ENCODE measurements at regions not wholly inside any gene's neighbourhood (a gene's known extent, or its start where the extent isn't known, plus 50 kb on each side); places are given as distances from the start of the nearest gene placed in this dataset.

- intact Hi-C loops (cut with micrococcal nuclease; ENCODE audit: unreplicated experiment) = no loop called here
- ChIA-PET CTCF (ENCODE audit: low intra/inter-chr PET ratio, low total read pairs) (no interaction called here), POLR2A (no interaction called here)
- Histone ChIP-seq H4K20me1 (ENCODE audit: insufficient read depth, low read length) (no peaks in the 10 kb centered on the region), H2AFZ (ENCODE audit: low read length) (no peak overlapping the region), H3K79me2 (ENCODE audit: insufficient read depth, low read length) (no peaks in the 10 kb centered on the region), H3K36me3 (replicated peaks in 1 of 2; ENCODE audit: control insufficient read depth in 1 of 2, insufficient read depth in 2 of 2, low read length in 2 of 2) (no peaks in the 10 kb centered on the region), H3K9me3 (ENCODE audit: low read length) (peaks cover 55% of the 10 kb centered on the region; the same call in 1 of the 2 replicates), H3K9ac (ENCODE audit: insufficient read depth, low read depth, low read length) (no peak overlapping the region), H3K4me1 (ENCODE audit: insufficient read depth, low read length) (no peaks in the 10 kb centered on the region), H3K27me3 (ENCODE audit: control insufficient read depth in 1 of 2, insufficient read depth in 2 of 2, low read length in 2 of 2) (no peaks in the 10 kb centered on the region; a peak in 1 of 5 replicates), H3K4me3 (replicated peaks in 1 of 3; ENCODE audit: insufficient read depth in 1 of 3, low read depth in 2 of 3, low read length in 3 of 3) (no peak overlapping the region), H3K27ac (ENCODE audit: extremely low read length, insufficient read depth, low read length) (no peak overlapping the region), H3K4me2 (ENCODE audit: low read depth, low read length) (no peak overlapping the region)
- DNase-seq (ENCODE audit: low spot score) = no peak
- no peak for ATAC-seq
- FAIRE-seq = no peak
- BruUV-seq (replicated peaks) = no TSS peak
- in situ Hi-C loops (cut with HindIII; ENCODE audit: extremely low pct_ligation_motif_present, low pct_unique_long_range_greater_than_20kb) = no loop called here
- peak; percentile 84 for TF ChIP-seq CREB1 (IDR thresholded peaks at IDR 0.05)
- TF ChIP-seq CREB1 (CRISPR knock-in tag; IDR thresholded peaks at IDR 0.05) = no peak
- TF ChIP-seq ZBTB44 (CRISPR knock-in tag; IDR thresholded peaks at IDR 0.05) = no peak
- WGBS (ENCODE audit: low lambda C conversion rate) = 23% methylated on average over 5 of the region's 5 CpGs
Measured at GRCh38 chr15:87707566-87708130, 548.9 kb downstream of the NTRK3 start.

- Histone ChIP-seq H3K4me1 (ENCODE audit: insufficient read depth, low read length) (no peaks in the 10 kb centered on the region), H3K9ac (ENCODE audit: insufficient read depth, low read depth, low read length) (no peak overlapping the region), H3K27ac (ENCODE audit: extremely low read length, insufficient read depth, low read length) (no peak overlapping the region), H4K20me1 (ENCODE audit: insufficient read depth, low read length) (no peaks in the 10 kb centered on the region), H3K36me3 (replicated peaks in 1 of 2; ENCODE audit: control insufficient read depth in 1 of 2, insufficient read depth in 2 of 2, low read length in 2 of 2) (no peaks in the 10 kb centered on the region), H2AFZ (ENCODE audit: low read length) (no peak overlapping the region), H3K79me2 (ENCODE audit: insufficient read depth, low read length) (no peaks in the 10 kb centered on the region), H3K9me3 (ENCODE audit: low read length) (peaks cover 50% of the 10 kb centered on the region; the same call in 1 of the 2 replicates), H3K4me2 (ENCODE audit: low read depth, low read length) (no peak overlapping the region), H3K4me3 (replicated peaks in 1 of 3; ENCODE audit: insufficient read depth in 1 of 3, low read depth in 2 of 3, low read length in 3 of 3) (no peak overlapping the region), H3K27me3 (ENCODE audit: control insufficient read depth in 1 of 2, insufficient read depth in 2 of 2, low read length in 2 of 2) (no peaks in the 10 kb centered on the region; a peak in 1 of 5 replicates)
- FAIRE-seq = no peak
- intact Hi-C loops (cut with micrococcal nuclease; ENCODE audit: unreplicated experiment) = no loop called here
- ChIA-PET POLR2A (no interaction called here), CTCF (ENCODE audit: low intra/inter-chr PET ratio, low total read pairs) (no interaction called here)
- in situ Hi-C loops (cut with HindIII; ENCODE audit: extremely low pct_ligation_motif_present, low pct_unique_long_range_greater_than_20kb) = no loop called here
- TF ChIP-seq MEF2D (CRISPR knock-in tag; IDR thresholded peaks at IDR 0.05) (no peak), HOXD1 (CRISPR knock-in tag; IDR thresholded peaks at IDR 0.05) (no peak), ZNF616 (CRISPR knock-in tag; IDR thresholded peaks at IDR 0.05; ENCODE audit: low read depth) (no peak), MTA3 (CRISPR knock-in tag; IDR thresholded peaks at IDR 0.05) (no peak), FOXA1 (IDR thresholded peaks at IDR 0.05) (no peak), FOXA1 (CRISPR knock-in tag; IDR thresholded peaks at IDR 0.05) (no peak), ZNF207 (IDR thresholded peaks at IDR 0.05; ENCODE audit: borderline replicate concordance) (no peak), SOX6 (IDR thresholded peaks at IDR 0.05) (no peak), SOX6 (CRISPR knock-in tag; IDR thresholded peaks at IDR 0.05) (no peak), TBX2 (CRISPR knock-in tag; IDR thresholded peaks at IDR 0.05; ENCODE audit: borderline replicate concordance) (no peak), SYNCRIP (IDR thresholded peaks at IDR 0.05; ENCODE audit: insufficient read depth, low read depth, low read length) (no peak), PHF20 (CRISPR knock-in tag; IDR thresholded peaks at IDR 0.05) (no peak)
- no TSS peak for BruUV-seq (replicated peaks)
- 5% methylated on average over 4 of the region's 5 CpGs for WGBS (ENCODE audit: low lambda C conversion rate)
- no peak for DNase-seq (ENCODE audit: low spot score)
- ATAC-seq = no peak
Measured at GRCh38 chr15:87707071-87707470, 549.5 kb downstream of the NTRK3 start.

Data from HepG2 (cell line).